ENCODE measurements at regions not wholly inside any gene's neighbourhood (a gene's known extent, or its start where the extent isn't known, plus 50 kb on each side); places are given as distances from the start of the nearest gene placed in this dataset.

DNA sequence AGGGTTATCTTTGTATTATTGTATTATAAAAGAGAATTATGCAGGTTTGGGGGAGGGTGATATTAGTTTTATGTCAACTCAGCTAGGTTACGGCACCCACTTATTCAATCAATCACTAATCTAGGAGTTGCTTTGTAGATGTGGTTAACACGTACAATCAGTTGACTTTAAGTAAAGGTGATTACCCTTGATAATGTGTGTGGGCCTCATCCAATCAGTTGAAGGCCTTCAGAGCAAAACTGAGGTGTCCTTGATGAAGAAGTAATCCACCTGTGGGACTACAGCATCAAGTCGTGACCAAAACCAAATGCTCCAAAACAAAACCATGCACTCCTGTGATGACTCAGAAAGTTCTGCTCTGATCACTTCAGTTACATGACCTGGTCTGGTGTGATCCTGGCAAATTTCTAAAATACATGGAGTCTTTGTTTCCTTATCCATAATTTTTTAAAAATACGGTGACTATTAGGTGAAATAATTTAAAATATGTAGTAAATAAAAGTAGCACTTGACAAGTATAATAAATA lies 114.1 kb downstream of the IYD start:
- TF ChIP-seq, protein P1, sequence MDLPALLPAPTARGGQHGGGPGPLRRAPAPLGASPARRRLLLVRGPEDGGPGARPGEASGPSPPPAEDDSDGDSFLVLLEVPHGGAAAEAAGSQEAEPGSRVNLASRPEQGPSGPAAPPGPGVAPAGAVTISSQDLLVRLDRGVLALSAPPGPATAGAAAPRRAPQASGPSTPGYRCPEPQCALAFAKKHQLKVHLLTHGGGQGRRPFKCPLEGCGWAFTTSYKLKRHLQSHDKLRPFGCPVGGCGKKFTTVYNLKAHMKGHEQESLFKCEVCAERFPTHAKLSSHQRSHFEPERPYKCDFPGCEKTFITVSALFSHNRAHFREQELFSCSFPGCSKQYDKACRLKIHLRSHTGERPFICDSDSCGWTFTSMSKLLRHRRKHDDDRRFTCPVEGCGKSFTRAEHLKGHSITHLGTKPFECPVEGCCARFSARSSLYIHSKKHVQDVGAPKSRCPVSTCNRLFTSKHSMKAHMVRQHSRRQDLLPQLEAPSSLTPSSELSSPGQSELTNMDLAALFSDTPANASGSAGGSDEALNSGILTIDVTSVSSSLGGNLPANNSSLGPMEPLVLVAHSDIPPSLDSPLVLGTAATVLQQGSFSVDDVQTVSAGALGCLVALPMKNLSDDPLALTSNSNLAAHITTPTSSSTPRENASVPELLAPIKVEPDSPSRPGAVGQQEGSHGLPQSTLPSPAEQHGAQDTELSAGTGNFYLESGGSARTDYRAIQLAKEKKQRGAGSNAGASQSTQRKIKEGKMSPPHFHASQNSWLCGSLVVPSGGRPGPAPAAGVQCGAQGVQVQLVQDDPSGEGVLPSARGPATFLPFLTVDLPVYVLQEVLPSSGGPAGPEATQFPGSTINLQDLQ (CRISPR knock-in tag; IDR thresholded peaks at IDR 0.05), result no peak
- TF ChIP-seq NFKB2 (CRISPR knock-in tag; IDR thresholded peaks at IDR 0.05; ENCODE audit: borderline replicate concordance), result no peak
- no peak for TF ChIP-seq SP1 (IDR thresholded peaks at IDR 0.05)
- no peak for TF ChIP-seq SP1 (CRISPR knock-in tag; IDR thresholded peaks at IDR 0.05)
- TF ChIP-seq EHMT2 (IDR thresholded peaks at IDR 0.05; ENCODE audit: borderline replicate concordance, low read depth, low read length), result no peak
- no peak for TF ChIP-seq BRD4 (CRISPR knock-in tag; IDR thresholded peaks at IDR 0.05)

Data from HepG2 (cell line).